Glutamatergic neuron (in vitro differentiated cells): ENCODE measurements at regions not wholly inside any gene's neighbourhood (a gene's known extent, or its start where the extent isn't known, plus 50 kb on each side); places are given as distances from the start of the nearest gene placed in this dataset.

Experiments used
- DNase-seq: peaks from one replicate; pipeline ENCODE4 v3.0.0; 2022
- H3K27ac Mint-ChIP-seq: one replicate; pipeline ENCODE4 v1.8.0; 2020; ENCODE audit warnings: mild to moderate bottlenecking, mixed read lengths, inconsistent platforms; ENCODE audit not compliant: unreplicated experiment
- H3K27me3 Mint-ChIP-seq: one replicate; pipeline ENCODE4 v1.8.0; 2020; ENCODE audit warnings: mild to moderate bottlenecking, moderate library complexity, mixed read lengths, inconsistent platforms; ENCODE audit not compliant: unreplicated experiment
- H3K36me3 Mint-ChIP-seq: one replicate; pipeline ENCODE4 v1.8.0; 2020; ENCODE audit warnings: mild to moderate bottlenecking, mixed read lengths, inconsistent platforms; ENCODE audit not compliant: unreplicated experiment
- H3K4me1 Mint-ChIP-seq: one replicate; pipeline ENCODE4 v1.8.0; 2020; ENCODE audit warnings: mild to moderate bottlenecking, low read depth, mixed read lengths, inconsistent platforms; ENCODE audit not compliant: unreplicated experiment
- H3K4me3 Mint-ChIP-seq: one replicate; pipeline ENCODE4 v1.8.0; 2020; ENCODE audit warnings: mild to moderate bottlenecking, mixed read lengths, inconsistent platforms; ENCODE audit not compliant: unreplicated experiment
- H3K9me3 Mint-ChIP-seq: one replicate; pipeline ENCODE4 v1.8.0; 2020; ENCODE audit warnings: mild to moderate bottlenecking, moderate library complexity, mixed read lengths, inconsistent platforms; ENCODE audit not compliant: unreplicated experiment
- TF ChIP-seq, protein P1 (sequence below): fragments of 200-600 bp; sonication (generic); IDR thresholded peaks from one replicate; pipeline ENCODE4 v1.5.0; 2021; ENCODE audit not compliant: partially characterized antibody, unreplicated experiment

DNA sequence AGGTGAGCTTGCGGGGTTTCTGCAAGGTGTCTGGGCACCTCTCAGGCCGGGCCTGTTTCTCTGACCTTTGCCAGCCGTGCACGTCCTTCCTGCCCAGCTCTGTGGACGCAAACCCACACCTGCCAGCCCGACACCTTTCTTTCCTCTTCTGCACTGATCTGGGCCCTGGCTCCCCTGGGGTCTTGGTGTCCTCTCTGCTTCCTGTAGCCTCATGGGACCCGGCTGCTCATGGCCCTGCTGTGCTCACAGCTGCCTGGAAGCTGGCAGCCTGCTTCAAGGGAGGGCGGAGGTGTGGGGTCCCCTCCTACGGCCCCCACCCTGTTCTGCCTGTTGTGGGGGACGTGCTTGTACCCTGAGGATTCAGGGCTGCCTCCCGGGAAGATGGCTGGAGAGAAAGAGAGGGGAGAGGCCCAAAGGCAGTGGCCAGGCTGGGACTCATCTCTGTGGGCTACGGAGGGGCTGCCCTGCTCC lies 342.4 kb downstream of the SEC14L1 start:
- H3K27ac Mint-ChIP-seq, result no peak overlapping the region

GRCh38 chr17:77484111-77484510 lies 343.3 kb downstream of the SEC14L1 start:
- Mint-ChIP-seq H3K27me3 (peaks cover 7% of the 10 kb centered on the region), H3K36me3 (peaks cover 5% of the 10 kb centered on the region), H3K4me3 (no peak overlapping the region), H3K9me3 (peaks cover 5% of the 10 kb centered on the region), H3K27ac (no peak overlapping the region), H3K4me1 (peaks cover 14% of the 10 kb centered on the region)
- DNase-seq, result no peak
- TF ChIP-seq, protein P1, sequence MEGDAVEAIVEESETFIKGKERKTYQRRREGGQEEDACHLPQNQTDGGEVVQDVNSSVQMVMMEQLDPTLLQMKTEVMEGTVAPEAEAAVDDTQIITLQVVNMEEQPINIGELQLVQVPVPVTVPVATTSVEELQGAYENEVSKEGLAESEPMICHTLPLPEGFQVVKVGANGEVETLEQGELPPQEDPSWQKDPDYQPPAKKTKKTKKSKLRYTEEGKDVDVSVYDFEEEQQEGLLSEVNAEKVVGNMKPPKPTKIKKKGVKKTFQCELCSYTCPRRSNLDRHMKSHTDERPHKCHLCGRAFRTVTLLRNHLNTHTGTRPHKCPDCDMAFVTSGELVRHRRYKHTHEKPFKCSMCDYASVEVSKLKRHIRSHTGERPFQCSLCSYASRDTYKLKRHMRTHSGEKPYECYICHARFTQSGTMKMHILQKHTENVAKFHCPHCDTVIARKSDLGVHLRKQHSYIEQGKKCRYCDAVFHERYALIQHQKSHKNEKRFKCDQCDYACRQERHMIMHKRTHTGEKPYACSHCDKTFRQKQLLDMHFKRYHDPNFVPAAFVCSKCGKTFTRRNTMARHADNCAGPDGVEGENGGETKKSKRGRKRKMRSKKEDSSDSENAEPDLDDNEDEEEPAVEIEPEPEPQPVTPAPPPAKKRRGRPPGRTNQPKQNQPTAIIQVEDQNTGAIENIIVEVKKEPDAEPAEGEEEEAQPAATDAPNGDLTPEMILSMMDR, result no peak

More for the DNA sequence above, 342.4 kb downstream of the SEC14L1 start:
- H3K9me3 Mint-ChIP-seq, result peaks cover 10% of the 10 kb centered on the region
- peaks cover 20% of the 10 kb centered on the region for H3K4me1 Mint-ChIP-seq
- TF ChIP-seq, protein P1, result no peak
- peaks cover 5% of the 10 kb centered on the region for H3K36me3 Mint-ChIP-seq
- peak; percentile 11 for DNase-seq
- peaks cover 14% of the 10 kb centered on the region for H3K27me3 Mint-ChIP-seq
- H3K4me3 Mint-ChIP-seq, result no peak overlapping the region

DNA sequence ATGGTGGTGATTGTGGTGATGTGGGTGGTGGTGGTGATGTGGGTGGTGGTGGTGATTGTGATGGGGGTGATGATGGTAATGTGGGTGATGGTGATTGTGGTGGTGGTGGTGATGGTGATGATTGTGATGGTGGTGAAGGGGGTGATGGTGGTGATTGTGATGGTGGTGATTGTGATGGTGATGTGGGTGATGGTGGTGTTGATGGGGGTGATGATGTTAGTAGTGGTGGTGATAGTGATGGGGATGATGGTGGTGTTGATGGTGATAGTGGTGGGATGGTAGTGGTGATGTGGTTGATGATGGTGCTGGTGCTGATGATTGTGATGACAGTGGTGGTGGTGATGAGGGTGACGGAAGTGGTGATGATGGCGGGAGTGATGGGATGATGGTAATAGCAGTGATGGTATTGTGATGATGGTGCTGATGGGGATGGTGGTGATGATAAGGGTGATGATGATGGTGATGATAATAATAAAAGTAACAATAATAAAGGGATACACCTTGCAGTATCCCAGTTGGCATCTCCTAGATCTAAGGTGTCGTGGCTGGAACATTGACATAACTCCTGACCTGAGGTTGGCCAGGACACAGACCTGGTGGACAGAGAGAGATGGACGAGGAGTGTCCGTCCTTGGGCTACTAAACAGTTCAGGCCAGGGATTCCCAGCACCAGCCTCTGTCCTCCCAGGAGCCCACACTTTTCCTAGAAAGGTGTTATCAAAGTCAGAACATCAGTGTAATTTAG lies 344.5 kb downstream of the SEC14L1 start:
- peaks cover 5% of the 10 kb centered on the region for H3K36me3 Mint-ChIP-seq
- H3K27ac Mint-ChIP-seq, result no peak overlapping the region
- H3K4me1 Mint-ChIP-seq, result peaks cover 8% of the 10 kb centered on the region
- peaks cover 6% of the 10 kb centered on the region for H3K9me3 Mint-ChIP-seq
- no peak overlapping the region for H3K4me3 Mint-ChIP-seq
- H3K27me3 Mint-ChIP-seq, result peaks cover 8% of the 10 kb centered on the region
- DNase-seq, result no peak
- TF ChIP-seq, protein P1, result no peak

DNA sequence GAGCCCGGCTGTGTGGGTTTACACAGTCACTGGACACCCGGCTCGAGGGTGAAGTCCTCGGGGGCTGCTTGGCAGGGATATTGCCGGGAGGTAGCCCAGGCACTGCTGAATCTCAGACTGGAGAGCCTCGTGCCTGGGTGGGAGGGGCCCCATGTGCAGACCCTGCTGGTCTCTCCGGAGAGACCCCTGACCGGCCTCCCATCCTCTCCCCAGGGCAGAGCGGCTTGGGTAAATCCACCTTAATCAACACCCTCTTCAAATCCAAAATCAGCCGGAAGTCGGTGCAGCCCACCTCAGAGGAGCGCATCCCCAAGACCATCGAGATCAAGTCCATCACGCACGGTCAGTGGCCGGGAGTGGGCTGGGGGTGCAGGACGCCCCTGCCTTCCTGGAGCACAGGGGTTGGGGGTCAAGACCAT lies 346.5 kb downstream of the SEC14L1 start:
- no peak overlapping the region for H3K27ac Mint-ChIP-seq
- H3K9me3 Mint-ChIP-seq, result peaks cover 9% of the 10 kb centered on the region
- H3K36me3 Mint-ChIP-seq, result peaks cover 5% of the 10 kb centered on the region
- peaks cover 5% of the 10 kb centered on the region for H3K4me1 Mint-ChIP-seq
- no peak overlapping the region for H3K4me3 Mint-ChIP-seq
- H3K27me3 Mint-ChIP-seq, result peaks cover 10% of the 10 kb centered on the region
- TF ChIP-seq, protein P1, result no peak
- no peak for DNase-seq
